B cell (primary cell): ENCODE measurements at regions not wholly inside any gene's neighbourhood (a gene's known extent, or its start where the extent isn't known, plus 50 kb on each side); places are given as distances from the start of the nearest gene placed in this dataset.

ENCODE experiments used
- ATAC-seq: fragments of 200-7000 bp; cut with Tn5 transposase; one replicate; pipeline ENCODE4 v1.10.0; 2021; ENCODE audit warnings: low read depth, mild to moderate bottlenecking, moderate number of reproducible peaks, moderate library complexity
- CTCF ChIA-PET: fragments of 350-600 bp; sonication (Branson Sonifier 250); formaldehyde crosslinking; loops from one replicate; lab custom pipeline; 2021; ENCODE audit warnings: antibody characterized with exemption, inconsistent platforms; lab: Charles Lee
- POLR2A ChIA-PET: fragments of 350-600 bp; sonication (Branson Sonifier 250); formaldehyde crosslinking; loops from one replicate; lab custom pipeline; 2021; ENCODE audit warnings: antibody characterized with exemption; lab: Charles Lee
- DNase-seq: peaks from one replicate; pipeline ENCODE4 v3.0.0; 2013
- H2AFZ ChIP-seq: 2 replicates; pipeline ENCODE4 v1.6.1; 2012; ENCODE audit warnings: mild to moderate bottlenecking, low read depth, low read length; ENCODE audit not compliant: insufficient read depth, poor library complexity, severe bottlenecking
- H3K27ac ChIP-seq, 2 donors: 1 replicate in 1 of 2; 2 replicates in 1 of 2; pipeline ENCODE4 v1.5.1; 2012 to 2013; ENCODE audit warnings: low read length in 2 of 2, mild to moderate bottlenecking in 2 of 2, moderate library complexity in 1 of 2
- H3K27me3 ChIP-seq, 4 experiments: fragments of 200-600 bp in 1 of 4; sonication (generic) in 1 of 4; replicated peaks in 1 of 4; 1 replicate in 2 of 4; 2 replicates in 2 of 4; pipeline versions ENCODE4 v1.6.1 to v1.7.0; 2013 to 2016; ENCODE audit warnings: low read length in 3 of 4, mild to moderate bottlenecking in 2 of 4, mixed read lengths in 1 of 4, moderate library complexity in 1 of 4; ENCODE audit not compliant: insufficient read depth in 4 of 4, control insufficient read depth in 3 of 4; ENCODE audit errors: control extremely low read depth in 1 of 4
- H3K36me3 ChIP-seq, 2 experiments: replicated peaks in 1 of 2; 1 replicate in 1 of 2; 2 replicates in 1 of 2; pipeline versions ENCODE4 v1.6.1 to v1.7.1; 2013; ENCODE audit warnings: low read length in 1 of 2; ENCODE audit not compliant: insufficient read depth in 2 of 2, control insufficient read depth in 1 of 2; ENCODE audit errors: control extremely low read depth in 1 of 2, extremely low read depth in 1 of 2
- H3K4me1 ChIP-seq, 2 donors: fragments of 200-600 bp in 1 of 2; sonication (generic) in 1 of 2; 1 replicate in 1 of 2; 2 replicates in 1 of 2; pipeline versions ENCODE4 v1.5.1 to v1.6.1; 2013 to 2017; ENCODE audit warnings: low read length in 2 of 2; ENCODE audit not compliant: control insufficient read depth in 2 of 2, insufficient read depth in 2 of 2
- H3K4me2 ChIP-seq: replicated peaks from 2 replicates; pipeline ENCODE3; 2012; ENCODE audit warnings: mild to moderate bottlenecking, low read depth, low read length; ENCODE audit not compliant: poor library complexity, severe bottlenecking
- H3K4me3 ChIP-seq, 5 experiments: fragments of 200-600 bp in 1 of 5; sonication (generic) in 1 of 5; 1 replicate in 3 of 5; 2 replicates in 2 of 5; pipeline versions ENCODE4 v1.5.1 to v1.7.0; 2011 to 2016; ENCODE audit warnings: low read length in 4 of 5, mild to moderate bottlenecking in 4 of 5, low read depth in 2 of 5, control low read depth in 1 of 5, moderate library complexity in 1 of 5; ENCODE audit not compliant: insufficient read depth in 1 of 5; ENCODE audit errors: control extremely low read depth in 1 of 5, extremely low read depth in 1 of 5
- H3K79me2 ChIP-seq: fragments of 200-600 bp; sonication (generic); one replicate; pipeline ENCODE4 v1.6.0; 2016; ENCODE audit warnings: low read length; ENCODE audit not compliant: control insufficient read depth, insufficient read depth
- H3K9ac ChIP-seq: fragments of 200-600 bp; sonication (generic); 2 replicates; pipeline ENCODE4 v1.6.1; 2017; ENCODE audit warnings: mild to moderate bottlenecking, low read length, moderate library complexity
- H3K9me3 ChIP-seq, 3 donors: one replicate each; pipeline versions ENCODE4 v1.6.1 to v1.7.1; 2013; ENCODE audit warnings: low read length in 2 of 3; ENCODE audit not compliant: control insufficient read depth in 2 of 3, insufficient read depth in 1 of 3; ENCODE audit errors: control extremely low read depth in 1 of 3
- H4K20me1 ChIP-seq: 2 replicates; pipeline ENCODE4 v1.6.0; 2012; ENCODE audit warnings: mild to moderate bottlenecking, low read length; ENCODE audit not compliant: insufficient read depth, control insufficient read depth, poor library complexity, severe bottlenecking
- H3K27ac Mint-ChIP-seq: one replicate; pipeline ENCODE4 v1.8.0; 2021; ENCODE audit warnings: mixed read lengths
- H3K27me3 Mint-ChIP-seq: one replicate; pipeline ENCODE4 v1.8.0; 2021; ENCODE audit warnings: mixed read lengths
- H3K4me1 Mint-ChIP-seq: one replicate; pipeline ENCODE4 v1.8.0; 2021; ENCODE audit warnings: mixed read lengths
- H3K4me3 Mint-ChIP-seq: one replicate; pipeline ENCODE4 v1.8.0; 2021; ENCODE audit warnings: mixed read lengths
- H3K9me3 Mint-ChIP-seq: one replicate; pipeline ENCODE4 v1.8.0; 2022; ENCODE audit warnings: mixed read lengths; ENCODE audit not compliant: insufficient read depth
- CTCF ChIP-seq: fragments of 200-600 bp; IDR thresholded peaks from one replicate; pipeline ENCODE4 v1.8.0; 2022; ENCODE audit warnings: antibody characterized with exemption, mild to moderate bottlenecking
- EZH2 ChIP-seq: IDR thresholded peaks from 2 replicates; pipeline ENCODE4 v1.6.1; 2012; ENCODE audit warnings: borderline replicate concordance, low read depth, mild to moderate bottlenecking, moderate library complexity, low read length; ENCODE audit not compliant: insufficient read depth, poor library complexity, severe bottlenecking
- WGBS: methylation state at CpG from one replicate; pipeline ENCODE4 v1.1.5; 2013; ENCODE audit warnings: missing lambda C conversion rate; ENCODE audit not compliant: insufficient coverage; 5-methylcytosine and 5-hydroxymethylcytosine counted together
- intact Hi-C: fragments of 100-400 bp; cut with micrococcal nuclease; formaldehyde crosslinking; loops from one replicate; pipeline ENCODE4 v1.10.0; 2022

GRCh38 chr18:59983506-59983905 is 83.7 kb downstream of the PMAIP1 start:
- DNase-seq, result no peak
- ChIA-PET POLR2A (no interaction called here), CTCF (interaction anchor here (0.6 to 1.9 kb wide), 2 partner anchors 22 to 145 kb away, joined by 3 to 6 read pairs; no protein-coding TSS in a partner anchor)
- H3K9me3 ChIP-seq, result no peaks in the 10 kb centered on the region
- H2AFZ ChIP-seq, result no peak overlapping the region
- no peaks in the 10 kb centered on the region for H3K27me3 ChIP-seq
- intact Hi-C loops, result loop anchor here (10.0 kb wide), 1 partner anchor 431 kb away; no protein-coding TSS in a partner anchor
- H3K4me3 ChIP-seq, result no peak overlapping the region
- Mint-ChIP-seq H3K4me3 (no peak overlapping the region), H3K9me3 (no peaks in the 10 kb centered on the region), H3K27me3 (no peaks in the 10 kb centered on the region), H3K4me1 (peaks cover 4% of the 10 kb centered on the region), H3K27ac (no peak overlapping the region)
- no peaks in the 10 kb centered on the region for H3K36me3 ChIP-seq
- no peaks in the 10 kb centered on the region for H3K79me2 ChIP-seq
- ATAC-seq, result no peak
- 100% methylated on average over 4 of the region's 4 CpGs for WGBS
- H3K4me2 ChIP-seq, result no peak overlapping the region
- TF ChIP-seq EZH2 (no peak), CTCF (no peak)
- H4K20me1 ChIP-seq, result no peaks in the 10 kb centered on the region
- no peak overlapping the region for H3K27ac ChIP-seq
- no peak overlapping the region for H3K9ac ChIP-seq
- H3K4me1 ChIP-seq, result no peaks in the 10 kb centered on the region

- 65% methylated on average over 2 of the region's 3 CpGs for WGBS
- Histone ChIP-seq H3K27ac (no peak overlapping the region), H3K9me3 (no peaks in the 10 kb centered on the region), H3K79me2 (no peaks in the 10 kb centered on the region), H3K4me1 (no peaks in the 10 kb centered on the region), H3K36me3 (no peaks in the 10 kb centered on the region), H2AFZ (no peak overlapping the region), H3K4me3 (no peak overlapping the region), H3K4me2 (no peak overlapping the region), H4K20me1 (no peaks in the 10 kb centered on the region), H3K9ac (no peak overlapping the region), H3K27me3 (no peaks in the 10 kb centered on the region)
- ATAC-seq (no peak), DNase-seq (no peak)
- ChIA-PET POLR2A (no interaction called here), CTCF (interaction anchor here (1.6 to 3.7 kb wide), 4 partner anchors 8 to 143 kb away, joined by 5 to 15 read pairs (median 9); no protein-coding TSS in a partner anchor)
- Mint-ChIP-seq H3K4me1 (peaks cover 4% of the 10 kb centered on the region), H3K9me3 (no peaks in the 10 kb centered on the region), H3K4me3 (no peak overlapping the region), H3K27me3 (no peaks in the 10 kb centered on the region), H3K27ac (no peak overlapping the region)
- no peak for TF ChIP-seq EZH2
- no peak for TF ChIP-seq CTCF
- intact Hi-C loops, result loop anchor here (10.0 kb wide), 1 partner anchor 435 kb away; no protein-coding TSS in a partner anchor
Observed at GRCh38 chr18:59980188-59980637, 80.4 kb downstream of the PMAIP1 start.
